ENCODE measurements at regions not wholly inside any gene's neighbourhood (a gene's known extent, or its start where the extent isn't known, plus 50 kb on each side); places are given as distances from the start of the nearest gene placed in this dataset.
"Not testable (repeated sequence)": the region's sequence is repeated elsewhere in the genome, so short reads cannot be mapped to it uniquely, and the experiment has no call there.

DNA sequence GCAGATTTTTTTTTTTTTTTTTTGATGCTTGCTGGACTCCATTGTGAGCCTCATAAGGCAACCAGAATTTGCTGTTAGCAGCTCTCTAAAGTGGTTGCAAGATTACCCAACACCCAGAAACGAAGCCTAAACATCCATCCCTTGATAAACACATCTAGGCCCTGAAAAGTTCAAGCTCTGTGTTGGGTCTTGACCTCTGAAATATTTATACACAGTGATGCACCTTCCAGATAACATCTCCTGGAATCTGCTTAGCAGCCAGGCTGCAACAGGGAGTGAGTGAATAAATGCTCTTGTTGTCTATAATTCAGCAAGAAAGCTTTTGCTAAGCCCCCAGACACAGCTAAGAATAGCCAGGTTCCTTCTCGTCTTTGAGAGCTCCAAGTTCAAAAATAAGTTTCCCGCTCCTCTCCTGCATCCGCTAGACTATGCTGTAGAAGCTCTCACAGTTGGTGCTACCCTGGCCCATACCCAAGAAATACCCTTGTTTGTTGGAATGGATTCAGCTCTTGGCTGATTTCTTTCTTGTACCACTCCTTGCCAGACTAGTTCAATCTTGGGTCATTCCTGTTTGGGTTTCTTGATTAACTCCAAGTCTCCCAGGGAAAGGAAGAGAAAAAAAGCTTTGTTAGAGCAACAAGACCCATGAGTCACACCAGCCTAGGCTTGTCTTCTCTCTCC is 610.6 kb upstream of the TBX3 start:
- no peak overlapping the region for H3K4me2 ChIP-seq (ENCODE audit: low read length)
- no peaks in the 10 kb centered on the region for H4K20me1 ChIP-seq (ENCODE audit: insufficient read depth)
- H3F3A ChIP-seq (ENCODE audit: insufficient read depth, low read length, poor library complexity, severe bottlenecking) = no peaks in the 10 kb centered on the region
- TF ChIP-seq EP300 (conservative IDR thresholded peaks at IDR 0.05; ENCODE audit: poor library complexity, severe bottlenecking) (no peak), POLR2AphosphoS5 (IDR thresholded peaks at IDR 0.05) (no peak), MXI1 (conservative IDR thresholded peaks at IDR 0.05; ENCODE audit: poor library complexity, severe bottlenecking) (no peak), TAF1 (IDR thresholded peaks at IDR 0.05; ENCODE audit: low read depth) (no peak), EZH2 (IDR thresholded peaks at IDR 0.05; ENCODE audit: borderline replicate concordance, insufficient read depth, low read length, poor library complexity, severe bottlenecking) (no peak), RAD21 (conservative IDR thresholded peaks at IDR 0.05) (no peak), SMC3 (conservative IDR thresholded peaks at IDR 0.05; ENCODE audit: poor library complexity) (no peak)
- TF ChIP-seq, protein P1, sequence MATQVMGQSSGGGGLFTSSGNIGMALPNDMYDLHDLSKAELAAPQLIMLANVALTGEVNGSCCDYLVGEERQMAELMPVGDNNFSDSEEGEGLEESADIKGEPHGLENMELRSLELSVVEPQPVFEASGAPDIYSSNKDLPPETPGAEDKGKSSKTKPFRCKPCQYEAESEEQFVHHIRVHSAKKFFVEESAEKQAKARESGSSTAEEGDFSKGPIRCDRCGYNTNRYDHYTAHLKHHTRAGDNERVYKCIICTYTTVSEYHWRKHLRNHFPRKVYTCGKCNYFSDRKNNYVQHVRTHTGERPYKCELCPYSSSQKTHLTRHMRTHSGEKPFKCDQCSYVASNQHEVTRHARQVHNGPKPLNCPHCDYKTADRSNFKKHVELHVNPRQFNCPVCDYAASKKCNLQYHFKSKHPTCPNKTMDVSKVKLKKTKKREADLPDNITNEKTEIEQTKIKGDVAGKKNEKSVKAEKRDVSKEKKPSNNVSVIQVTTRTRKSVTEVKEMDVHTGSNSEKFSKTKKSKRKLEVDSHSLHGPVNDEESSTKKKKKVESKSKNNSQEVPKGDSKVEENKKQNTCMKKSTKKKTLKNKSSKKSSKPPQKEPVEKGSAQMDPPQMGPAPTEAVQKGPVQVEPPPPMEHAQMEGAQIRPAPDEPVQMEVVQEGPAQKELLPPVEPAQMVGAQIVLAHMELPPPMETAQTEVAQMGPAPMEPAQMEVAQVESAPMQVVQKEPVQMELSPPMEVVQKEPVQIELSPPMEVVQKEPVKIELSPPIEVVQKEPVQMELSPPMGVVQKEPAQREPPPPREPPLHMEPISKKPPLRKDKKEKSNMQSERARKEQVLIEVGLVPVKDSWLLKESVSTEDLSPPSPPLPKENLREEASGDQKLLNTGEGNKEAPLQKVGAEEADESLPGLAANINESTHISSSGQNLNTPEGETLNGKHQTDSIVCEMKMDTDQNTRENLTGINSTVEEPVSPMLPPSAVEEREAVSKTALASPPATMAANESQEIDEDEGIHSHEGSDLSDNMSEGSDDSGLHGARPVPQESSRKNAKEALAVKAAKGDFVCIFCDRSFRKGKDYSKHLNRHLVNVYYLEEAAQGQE (IDR thresholded peaks at IDR 0.05; ENCODE audit: borderline replicate concordance) = no peak
- TF ChIP-seq, protein P2, sequence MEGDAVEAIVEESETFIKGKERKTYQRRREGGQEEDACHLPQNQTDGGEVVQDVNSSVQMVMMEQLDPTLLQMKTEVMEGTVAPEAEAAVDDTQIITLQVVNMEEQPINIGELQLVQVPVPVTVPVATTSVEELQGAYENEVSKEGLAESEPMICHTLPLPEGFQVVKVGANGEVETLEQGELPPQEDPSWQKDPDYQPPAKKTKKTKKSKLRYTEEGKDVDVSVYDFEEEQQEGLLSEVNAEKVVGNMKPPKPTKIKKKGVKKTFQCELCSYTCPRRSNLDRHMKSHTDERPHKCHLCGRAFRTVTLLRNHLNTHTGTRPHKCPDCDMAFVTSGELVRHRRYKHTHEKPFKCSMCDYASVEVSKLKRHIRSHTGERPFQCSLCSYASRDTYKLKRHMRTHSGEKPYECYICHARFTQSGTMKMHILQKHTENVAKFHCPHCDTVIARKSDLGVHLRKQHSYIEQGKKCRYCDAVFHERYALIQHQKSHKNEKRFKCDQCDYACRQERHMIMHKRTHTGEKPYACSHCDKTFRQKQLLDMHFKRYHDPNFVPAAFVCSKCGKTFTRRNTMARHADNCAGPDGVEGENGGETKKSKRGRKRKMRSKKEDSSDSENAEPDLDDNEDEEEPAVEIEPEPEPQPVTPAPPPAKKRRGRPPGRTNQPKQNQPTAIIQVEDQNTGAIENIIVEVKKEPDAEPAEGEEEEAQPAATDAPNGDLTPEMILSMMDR (IDR thresholded peaks at IDR 0.05; ENCODE audit: poor library complexity, severe bottlenecking) = no peak
- H3K27me3 ChIP-seq (ENCODE audit: insufficient read depth, low read depth, low read length) = no peaks in the 10 kb centered on the region
- H3K27ac ChIP-seq (ENCODE audit: low read length) = no peak overlapping the region
- no peak overlapping the region for H2AFZ ChIP-seq (ENCODE audit: low read depth, low read length)
- H3K9me2 ChIP-seq (ENCODE audit: insufficient read depth, low read length) = no peaks in the 10 kb centered on the region
- no peaks in the 10 kb centered on the region for H3K9me3 ChIP-seq (ENCODE audit: low read length)
- H3K79me2 ChIP-seq (replicated peaks; ENCODE audit: insufficient read depth, low read length) = no peaks in the 10 kb centered on the region
- H3K9ac ChIP-seq (ENCODE audit: low read length) = no peak overlapping the region
- no peaks in the 10 kb centered on the region for H3K36me3 ChIP-seq (ENCODE audit: insufficient read depth, low read length)
- H3K4me3 ChIP-seq (ENCODE audit: low read length) = no peak overlapping the region

DNA sequence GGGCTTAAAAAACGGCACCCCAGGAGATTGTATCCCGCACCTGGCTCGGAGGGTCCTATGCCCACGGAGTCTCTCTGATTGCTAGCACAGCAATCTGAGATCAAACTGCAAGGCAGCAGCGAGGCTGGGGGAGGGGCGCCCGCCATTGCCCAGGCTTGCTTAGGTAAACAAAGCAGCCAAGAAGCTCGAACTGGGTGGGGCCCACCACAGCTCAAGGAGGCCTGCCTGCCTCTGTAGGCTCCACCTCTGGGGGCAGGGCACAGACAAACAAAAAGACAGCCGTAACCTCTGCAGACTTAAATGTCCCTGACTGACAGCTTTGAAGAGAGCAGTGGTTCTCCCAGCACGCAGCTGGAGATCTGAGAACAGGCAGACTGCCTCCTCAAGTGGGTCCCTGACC is 601.5 kb upstream of the TBX3 start:
- not testable (repeated sequence) for H3K27me3 ChIP-seq (ENCODE audit: insufficient read depth, low read depth, low read length); H3K9me3 ChIP-seq (ENCODE audit: low read length); H3K9ac ChIP-seq (ENCODE audit: low read length); H3K4me2 ChIP-seq (ENCODE audit: low read length); H3K4me3 ChIP-seq (ENCODE audit: low read length); H3K36me3 ChIP-seq (ENCODE audit: insufficient read depth, low read length); H2AFZ ChIP-seq (ENCODE audit: low read depth, low read length); H3K79me2 ChIP-seq (replicated peaks; ENCODE audit: insufficient read depth, low read length); H3K27ac ChIP-seq (ENCODE audit: low read length); H3K9me2 ChIP-seq (ENCODE audit: insufficient read depth, low read length); H3F3A ChIP-seq (ENCODE audit: insufficient read depth, low read length, poor library complexity, severe bottlenecking); H4K20me1 ChIP-seq (ENCODE audit: insufficient read depth)

DNA sequence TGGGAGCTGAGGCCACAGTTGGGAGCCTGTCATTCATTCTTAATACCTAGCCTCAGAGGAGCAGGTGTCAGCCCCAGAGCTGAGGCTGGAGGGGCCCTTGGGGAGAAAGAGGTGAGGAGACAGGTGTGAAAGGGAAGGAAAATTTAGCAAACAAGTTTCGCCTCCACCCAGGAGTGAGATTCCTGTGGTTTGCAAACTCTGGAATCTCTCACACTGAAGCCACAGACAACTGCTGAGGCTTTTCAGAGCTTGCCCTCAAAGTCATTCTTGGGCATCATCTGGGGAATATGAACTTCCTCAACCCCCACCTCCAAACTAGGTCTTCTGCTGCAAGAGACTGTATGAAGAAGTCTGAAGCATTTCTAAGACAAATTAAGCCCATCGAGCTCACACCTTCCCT is 589.5 kb upstream of the TBX3 start:
- H3K9me2 ChIP-seq (ENCODE audit: insufficient read depth, low read length) = no peaks in the 10 kb centered on the region
- TF ChIP-seq SMC3 (conservative IDR thresholded peaks at IDR 0.05; ENCODE audit: poor library complexity) (no peak), EP300 (conservative IDR thresholded peaks at IDR 0.05; ENCODE audit: poor library complexity, severe bottlenecking) (no peak), MXI1 (conservative IDR thresholded peaks at IDR 0.05; ENCODE audit: poor library complexity, severe bottlenecking) (no peak), EZH2 (IDR thresholded peaks at IDR 0.05; ENCODE audit: borderline replicate concordance, insufficient read depth, low read length, poor library complexity, severe bottlenecking) (no peak), POLR2AphosphoS5 (IDR thresholded peaks at IDR 0.05) (no peak), TAF1 (IDR thresholded peaks at IDR 0.05; ENCODE audit: low read depth) (no peak), RAD21 (conservative IDR thresholded peaks at IDR 0.05) (no peak)
- TF ChIP-seq, protein P1 (IDR thresholded peaks at IDR 0.05; ENCODE audit: borderline replicate concordance) = no peak
- TF ChIP-seq, protein P2 (IDR thresholded peaks at IDR 0.05; ENCODE audit: poor library complexity, severe bottlenecking) = no peak
- no peaks in the 10 kb centered on the region for H3K36me3 ChIP-seq (ENCODE audit: insufficient read depth, low read length)
- H3K27ac ChIP-seq (ENCODE audit: low read length) = no peak overlapping the region
- no peak overlapping the region for H3K4me3 ChIP-seq (ENCODE audit: low read length)
- H4K20me1 ChIP-seq (ENCODE audit: insufficient read depth) = no peaks in the 10 kb centered on the region
- H3K9me3 ChIP-seq (ENCODE audit: low read length) = no peaks in the 10 kb centered on the region
- H3K9ac ChIP-seq (ENCODE audit: low read length) = no peak overlapping the region
- no peaks in the 10 kb centered on the region for H3K79me2 ChIP-seq (replicated peaks; ENCODE audit: insufficient read depth, low read length)
- H2AFZ ChIP-seq (ENCODE audit: low read depth, low read length) = no peak overlapping the region
- no peaks in the 10 kb centered on the region for H3F3A ChIP-seq (ENCODE audit: insufficient read depth, low read length, poor library complexity, severe bottlenecking)
- no peaks in the 10 kb centered on the region for H3K27me3 ChIP-seq (ENCODE audit: insufficient read depth, low read depth, low read length)
- no peak overlapping the region for H3K4me2 ChIP-seq (ENCODE audit: low read length)
